ENCODE measurements at regions not wholly inside any gene's neighbourhood (a gene's known extent, or its start where the extent isn't known, plus 50 kb on each side); places are given as distances from the start of the nearest gene placed in this dataset.

GRCh38 chr4:112888622-112889021 lies 160.8 kb upstream of the ANK2 start:
- no peak for DNase-seq (ENCODE audit: low read depth)
- H3K4me3 ChIP-seq (ENCODE audit: low read length) = no peak overlapping the region
- no peak for TF ChIP-seq CTCF (conservative IDR thresholded peaks at IDR 0.05; ENCODE audit: low read length)

DNA sequence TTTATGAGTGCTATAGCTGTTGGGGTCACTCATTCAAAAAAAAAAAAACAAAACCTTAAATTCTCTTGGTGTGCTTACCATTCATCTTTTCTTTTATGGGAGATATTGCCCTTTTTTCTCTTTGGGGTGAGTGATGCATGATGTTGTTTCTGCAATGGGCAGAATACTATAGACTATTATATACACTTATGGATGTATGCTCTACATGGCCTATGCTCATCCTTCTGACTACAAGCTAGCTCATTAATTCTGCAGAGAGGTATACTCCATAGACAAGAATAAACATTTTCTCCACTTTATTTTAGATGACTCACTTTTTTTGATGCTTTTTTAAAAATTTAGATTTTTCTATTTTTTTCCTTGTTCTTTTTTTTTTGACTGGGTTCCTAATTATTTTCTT lies 160.3 kb upstream of the ANK2 start:
- no peak for DNase-seq (ENCODE audit: low read depth)
- peak overlapping the region; percentile 50 for H3K4me3 ChIP-seq (ENCODE audit: low read length)
- no peak for TF ChIP-seq CTCF (conservative IDR thresholded peaks at IDR 0.05; ENCODE audit: low read length)

- DNase-seq (ENCODE audit: low read depth) = peak; percentile 94
- TF ChIP-seq CTCF (conservative IDR thresholded peaks at IDR 0.05; ENCODE audit: low read length) = no peak
- peak overlapping the region; percentile 50 for H3K4me3 ChIP-seq (ENCODE audit: low read length)
Measured at GRCh38 chr4:112889619-112890527, 159.6 kb upstream of the ANK2 start.

DNA sequence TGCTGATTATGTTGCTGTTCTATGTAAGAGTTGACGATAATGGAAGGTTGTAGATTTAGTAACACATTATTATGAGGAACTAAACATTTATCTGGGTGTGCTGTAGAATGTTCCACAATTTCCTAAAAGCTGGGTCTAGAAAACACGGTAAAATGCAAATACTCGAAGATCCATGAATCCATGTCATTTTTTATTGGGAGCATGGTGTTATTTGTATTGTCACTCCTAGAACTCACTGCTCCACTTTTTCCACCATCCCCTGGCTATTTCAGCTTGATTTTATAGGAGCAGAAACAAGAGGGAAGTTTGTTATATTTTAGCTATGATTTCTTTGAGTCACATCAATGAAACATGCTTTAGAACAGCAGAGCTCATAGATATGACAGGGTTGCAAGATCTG lies 155.0 kb upstream of the ANK2 start:
- no peak for TF ChIP-seq CTCF (conservative IDR thresholded peaks at IDR 0.05; ENCODE audit: low read length)

DNA sequence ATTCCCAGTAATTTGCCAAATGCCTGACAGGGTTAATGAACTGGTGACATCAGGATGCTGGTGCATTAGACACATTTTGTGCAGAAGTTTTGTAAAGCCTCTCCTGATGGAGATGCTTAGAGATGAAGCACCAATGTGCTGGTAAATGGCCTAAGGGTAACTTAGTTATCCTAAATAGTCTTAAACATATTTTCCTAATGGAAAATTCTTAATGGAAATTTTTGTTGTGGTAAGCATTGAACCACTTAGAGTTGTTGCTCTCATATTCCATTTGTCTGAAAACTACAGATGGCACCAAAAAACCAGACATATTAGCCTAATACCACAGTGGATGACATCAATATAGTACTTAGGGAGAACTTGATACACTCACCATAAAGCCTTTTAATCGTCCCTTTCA lies 154.5 kb upstream of the ANK2 start:
- no peak for DNase-seq (ENCODE audit: low read depth)
- TF ChIP-seq CTCF (conservative IDR thresholded peaks at IDR 0.05; ENCODE audit: low read length) = no peak
- no peak overlapping the region for H3K4me3 ChIP-seq (ENCODE audit: low read length)

More for the DNA sequence above, 155.0 kb upstream of the ANK2 start:
- DNase-seq (ENCODE audit: low read depth) = no peak
- no peak overlapping the region for H3K4me3 ChIP-seq (ENCODE audit: low read length)

DNA sequence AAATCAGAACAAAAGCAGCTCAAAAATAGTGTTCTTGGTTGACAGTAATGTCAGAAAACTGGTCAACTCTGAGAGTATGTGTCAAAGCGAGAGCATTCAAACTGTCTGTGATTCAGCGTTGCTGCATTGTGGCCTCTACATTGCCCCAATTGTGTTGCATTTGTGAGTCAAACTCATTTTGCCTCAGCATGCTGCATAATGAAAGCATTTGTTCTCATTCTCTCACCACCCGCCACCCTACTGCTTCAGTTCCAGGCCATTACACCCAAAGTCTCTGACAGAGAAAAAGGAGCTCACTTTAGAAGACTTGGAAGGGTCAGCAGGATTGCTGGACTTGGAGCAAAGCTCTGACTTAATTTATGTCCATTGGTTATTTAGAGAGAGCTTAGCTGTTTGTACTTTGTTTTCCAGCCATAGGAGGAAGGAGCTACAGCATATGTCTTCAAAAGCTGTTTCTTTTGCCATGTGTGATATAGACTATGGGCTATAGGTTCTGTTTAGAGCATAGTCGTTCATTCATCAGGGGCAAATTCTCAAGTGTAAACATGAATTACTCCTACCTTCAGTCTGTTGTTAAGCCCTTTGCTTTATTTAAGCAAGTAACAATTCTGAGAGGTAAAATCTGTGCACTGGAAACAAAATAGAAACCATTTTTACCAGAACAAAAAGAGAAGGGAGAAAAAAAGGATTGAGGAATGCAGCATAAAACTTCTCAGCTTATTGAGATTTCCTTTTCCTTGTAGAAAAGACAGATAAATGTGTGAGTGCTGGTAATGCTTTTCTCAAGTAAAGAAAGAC lies 153.4 kb upstream of the ANK2 start:
- peak; percentile 28 for DNase-seq (ENCODE audit: low read depth)
- H3K4me3 ChIP-seq (ENCODE audit: low read length) = no peak overlapping the region
- no peak for TF ChIP-seq CTCF (conservative IDR thresholded peaks at IDR 0.05; ENCODE audit: low read length)

Data from AG10803 (cell line).